ENCODE measurements at regions not wholly inside any gene's neighbourhood (a gene's known extent, or its start where the extent isn't known, plus 50 kb on each side); places are given as distances from the start of the nearest gene placed in this dataset.
A peak's percentile ranks its signal among the peaks of the same experiment; 100 is the strongest.
"Not testable (repeated sequence)": the region's sequence is repeated elsewhere in the genome, so short reads cannot be mapped to it uniquely, and the experiment has no call there.

DNA sequence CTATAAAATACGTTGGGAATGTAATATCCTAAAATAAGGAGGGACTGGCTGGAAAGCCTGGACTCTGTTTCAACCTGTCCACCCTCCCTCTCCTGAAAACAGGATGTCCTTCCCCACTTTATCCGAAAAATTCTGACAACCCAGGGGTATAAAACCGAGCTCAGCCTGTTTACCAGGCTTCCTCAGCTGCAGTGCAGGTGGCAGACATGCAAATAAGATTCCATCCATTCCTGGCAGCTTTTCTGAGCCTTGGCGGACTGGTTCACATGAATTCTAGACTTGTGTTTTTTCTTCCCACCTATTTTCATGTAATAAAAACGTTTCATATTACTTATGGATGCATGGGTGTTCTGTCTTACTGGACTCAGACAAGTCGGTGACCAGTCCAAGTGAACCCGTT lies 479.3 kb downstream of the KCNJ18 start:
- Mint-ChIP-seq H3K36me3 (ENCODE audit: low read depth) (no peaks in the 10 kb centered on the region), H3K27ac (no peak overlapping the region), H3K27me3 (no peaks in the 10 kb centered on the region), H3K4me3 (no peak overlapping the region), H3K9me3 (peaks cover 18% of the 10 kb centered on the region), H3K4me1 (no peaks in the 10 kb centered on the region)
- intact Hi-C loops (cut with micrococcal nuclease), result no loop called here
- no peak for DNase-seq

GRCh38 chr17:22193113-22193512 lies 500.8 kb downstream of the KCNJ18 start:
- peaks cover 17% of the 10 kb centered on the region for H3K9me3 Mint-ChIP-seq
- H3K36me3 Mint-ChIP-seq (ENCODE audit: low read depth), result no peaks in the 10 kb centered on the region
- no peak overlapping the region for H3K27ac Mint-ChIP-seq
- intact Hi-C loops (cut with micrococcal nuclease), result no loop called here
- H3K4me3 Mint-ChIP-seq, result no peak overlapping the region
- H3K27me3 Mint-ChIP-seq, result no peaks in the 10 kb centered on the region
- no peak for DNase-seq
- H3K4me1 Mint-ChIP-seq, result no peaks in the 10 kb centered on the region

- DNase-seq, result peak; percentile 8
- H3K4me1 Mint-ChIP-seq; H3K27ac Mint-ChIP-seq; H3K4me3 Mint-ChIP-seq; intact Hi-C loops (cut with micrococcal nuclease); H3K36me3 Mint-ChIP-seq (ENCODE audit: low read depth); H3K27me3 Mint-ChIP-seq: not testable (repeated sequence)
- H3K9me3 Mint-ChIP-seq, result peaks cover 23% of the 10 kb centered on the region
These were observed 507.9 kb downstream of the KCNJ18 start for GRCh38 chr17:22200187-22200586.

DNA sequence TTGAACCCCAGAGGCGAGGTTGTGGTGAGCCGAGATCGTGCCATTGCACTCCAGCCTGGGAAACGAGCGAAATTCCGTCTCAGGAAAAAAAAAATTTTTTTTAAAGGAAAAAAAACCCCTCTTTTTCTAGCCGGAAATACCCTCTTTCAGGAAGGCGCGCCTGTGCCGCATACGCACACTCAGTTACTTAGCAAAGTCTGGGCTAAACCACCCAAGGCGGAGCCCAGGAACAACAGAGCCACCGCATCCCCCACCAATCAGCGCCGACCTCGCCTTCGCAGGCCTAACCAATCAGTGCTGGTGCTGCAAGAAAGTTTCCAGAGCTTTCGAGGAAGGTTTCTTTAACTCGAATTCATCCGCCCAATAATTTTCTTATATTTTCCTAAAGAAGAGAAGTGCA lies 510.4 kb downstream of the KCNJ18 start:
- Mint-ChIP-seq H3K4me3 (no peak overlapping the region), H3K9me3 (peaks cover 22% of the 10 kb centered on the region), H3K27me3 (no peaks in the 10 kb centered on the region), H3K4me1 (no peaks in the 10 kb centered on the region), H3K36me3 (ENCODE audit: low read depth) (no peaks in the 10 kb centered on the region), H3K27ac (no peak overlapping the region)
- no peak for DNase-seq
- intact Hi-C loops (cut with micrococcal nuclease), result no loop called here

DNA sequence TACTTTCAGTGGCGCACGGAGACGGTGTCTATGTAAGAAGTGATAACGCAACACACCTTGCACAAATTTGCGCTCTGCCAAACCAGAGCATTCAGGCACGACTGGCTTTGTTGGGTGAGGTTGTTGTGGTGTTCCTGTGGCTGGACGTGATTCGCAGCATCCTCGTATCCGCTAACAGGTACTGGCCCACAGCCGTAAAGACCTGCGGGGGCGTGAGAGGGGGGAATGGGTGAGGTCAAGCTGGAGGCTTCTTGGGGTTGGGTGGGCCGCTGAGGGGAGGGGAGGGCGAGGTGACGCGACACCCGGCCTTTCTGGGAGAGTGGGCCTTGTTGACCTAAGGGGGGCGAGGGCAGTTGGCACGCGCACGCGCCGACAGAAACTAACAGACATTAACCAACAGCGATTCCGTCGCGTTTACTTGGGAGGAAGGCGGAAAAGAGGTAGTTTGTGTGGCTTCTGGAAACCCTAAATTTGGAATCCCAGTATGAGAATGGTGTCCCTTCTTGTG lies 510.9 kb downstream of the KCNJ18 start:
- no peaks in the 10 kb centered on the region for H3K36me3 Mint-ChIP-seq (ENCODE audit: low read depth)
- peak; percentile 25 for DNase-seq
- no peaks in the 10 kb centered on the region for H3K4me1 Mint-ChIP-seq
- H3K27ac Mint-ChIP-seq, result no peak overlapping the region
- H3K27me3 Mint-ChIP-seq, result no peaks in the 10 kb centered on the region
- H3K4me3 Mint-ChIP-seq, result no peak overlapping the region
- H3K9me3 Mint-ChIP-seq, result peaks cover 22% of the 10 kb centered on the region
- intact Hi-C loops (cut with micrococcal nuclease), result no loop called here

- peaks cover 22% of the 10 kb centered on the region for H3K9me3 Mint-ChIP-seq
- H3K27me3 Mint-ChIP-seq; intact Hi-C loops (cut with micrococcal nuclease); H3K4me3 Mint-ChIP-seq; H3K4me1 Mint-ChIP-seq; H3K36me3 Mint-ChIP-seq (ENCODE audit: low read depth); H3K27ac Mint-ChIP-seq: not testable (repeated sequence)
- DNase-seq, result peak; percentile 11
These were observed 511.8 kb downstream of the KCNJ18 start for GRCh38 chr17:22204076-22204475.

- H3K27ac Mint-ChIP-seq; H3K9me3 Mint-ChIP-seq; DNase-seq; H3K4me3 Mint-ChIP-seq; H3K36me3 Mint-ChIP-seq (ENCODE audit: low read depth); intact Hi-C loops (cut with micrococcal nuclease); H3K4me1 Mint-ChIP-seq; H3K27me3 Mint-ChIP-seq: not testable (repeated sequence)
These were observed 517.9 kb downstream of the KCNJ18 start for GRCh38 chr17:22210212-22210611.

DNA sequence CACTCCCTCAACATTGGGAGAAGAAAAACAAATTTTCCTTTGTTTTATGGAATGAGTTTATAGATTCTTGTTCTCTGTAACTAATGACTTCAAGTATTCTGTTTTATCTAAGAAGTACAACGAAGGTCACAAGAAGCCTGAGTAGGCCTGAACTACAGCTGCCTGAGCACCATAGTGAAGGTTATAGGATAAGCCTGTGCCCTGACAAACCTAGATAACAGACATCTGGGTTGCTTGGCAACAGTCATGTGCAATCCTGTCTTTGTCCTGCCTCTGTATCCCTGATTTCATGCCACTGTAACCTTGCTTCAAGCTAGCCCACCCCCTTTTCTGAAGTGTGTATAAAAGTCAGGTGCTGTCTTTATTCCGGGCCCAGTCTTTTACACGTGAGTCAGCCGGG lies 520.8 kb downstream of the KCNJ18 start:
- intact Hi-C loops (cut with micrococcal nuclease); H3K36me3 Mint-ChIP-seq (ENCODE audit: low read depth); H3K4me3 Mint-ChIP-seq; H3K9me3 Mint-ChIP-seq; H3K27ac Mint-ChIP-seq; H3K4me1 Mint-ChIP-seq; DNase-seq; H3K27me3 Mint-ChIP-seq: not testable (repeated sequence)

DNA sequence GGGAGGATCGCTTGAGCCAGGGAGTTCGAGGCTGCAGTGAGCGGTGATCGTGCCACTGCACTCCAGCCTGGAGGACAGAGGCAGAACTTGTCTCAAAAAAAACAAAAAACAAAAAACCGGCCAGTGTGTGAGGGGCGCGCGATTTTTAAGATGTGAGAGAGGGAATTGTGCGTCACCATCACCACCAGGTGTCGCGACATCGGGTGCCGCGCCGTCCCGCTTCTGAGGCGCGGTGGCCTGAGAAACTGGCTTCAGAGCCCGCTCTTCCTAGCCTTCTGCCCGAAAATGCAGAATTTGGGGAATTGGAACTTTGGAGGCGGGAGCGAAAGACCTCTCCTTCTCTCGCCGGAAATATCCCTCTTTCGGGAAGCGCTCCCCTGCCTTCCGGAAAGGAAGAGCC lies 524.8 kb downstream of the KCNJ18 start:
- intact Hi-C loops (cut with micrococcal nuclease), result no loop called here
- no peak for DNase-seq
- Mint-ChIP-seq H3K27me3 (no peaks in the 10 kb centered on the region), H3K4me3 (no peak overlapping the region), H3K4me1 (no peaks in the 10 kb centered on the region), H3K36me3 (ENCODE audit: low read depth) (no peaks in the 10 kb centered on the region), H3K9me3 (no peaks in the 10 kb centered on the region), H3K27ac (no peak overlapping the region)

DNA sequence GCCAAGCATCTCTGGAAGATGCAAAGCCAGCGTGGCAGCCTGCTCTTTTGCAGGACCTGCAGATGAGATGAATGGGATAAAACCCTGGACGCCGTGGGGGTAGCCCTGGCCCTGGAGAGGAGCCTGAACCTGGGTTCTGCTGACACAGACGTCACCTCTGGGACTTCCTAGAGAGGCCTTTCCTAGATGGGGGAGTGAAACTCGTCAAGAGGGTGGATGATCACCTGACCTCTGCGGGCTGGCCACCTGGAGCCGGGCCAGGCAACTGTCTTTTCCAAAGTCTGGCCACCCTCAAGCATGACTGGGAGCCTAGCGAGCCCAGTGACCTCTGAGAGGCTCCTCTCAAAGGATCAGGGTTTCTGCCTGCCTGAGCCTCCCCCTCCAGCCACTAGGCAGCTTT lies 529.0 kb downstream of the KCNJ18 start:
- Mint-ChIP-seq H3K27me3 (no peaks in the 10 kb centered on the region), H3K27ac (no peak overlapping the region), H3K4me3 (no peak overlapping the region), H3K36me3 (ENCODE audit: low read depth) (no peaks in the 10 kb centered on the region), H3K9me3 (no peaks in the 10 kb centered on the region), H3K4me1 (no peaks in the 10 kb centered on the region)
- DNase-seq, result no peak
- intact Hi-C loops (cut with micrococcal nuclease), result no loop called here

DNA sequence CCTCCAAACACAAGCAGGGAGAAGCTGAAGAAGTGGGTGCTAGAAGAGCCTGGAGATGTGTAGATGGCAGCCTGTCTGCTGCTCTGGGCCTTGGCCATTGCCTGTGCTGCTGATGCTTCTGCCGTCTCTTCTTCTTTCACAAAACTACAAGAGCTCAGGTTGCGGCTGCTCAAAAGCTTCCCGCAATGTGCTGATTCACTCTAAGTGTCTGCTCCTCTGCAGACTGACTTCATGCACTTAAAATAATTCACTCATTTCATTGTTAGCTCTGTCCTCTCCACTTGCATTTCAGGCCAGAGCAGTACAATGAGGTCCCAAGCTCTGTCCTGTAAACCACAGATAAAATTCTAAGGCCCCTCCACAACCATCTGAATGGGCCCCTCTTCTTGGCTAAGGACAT lies 534.2 kb downstream of the KCNJ18 start:
- H3K9me3 Mint-ChIP-seq; H3K27ac Mint-ChIP-seq; DNase-seq; H3K27me3 Mint-ChIP-seq; H3K4me1 Mint-ChIP-seq; H3K4me3 Mint-ChIP-seq; H3K36me3 Mint-ChIP-seq (ENCODE audit: low read depth); intact Hi-C loops (cut with micrococcal nuclease): not testable (repeated sequence)

- H3K4me1 Mint-ChIP-seq; H3K36me3 Mint-ChIP-seq (ENCODE audit: low read depth); H3K27me3 Mint-ChIP-seq; H3K4me3 Mint-ChIP-seq; DNase-seq; intact Hi-C loops (cut with micrococcal nuclease); H3K9me3 Mint-ChIP-seq; H3K27ac Mint-ChIP-seq: not testable (repeated sequence)
These were observed 534.6 kb downstream of the KCNJ18 start for GRCh38 chr17:22226932-22227331.

DNA sequence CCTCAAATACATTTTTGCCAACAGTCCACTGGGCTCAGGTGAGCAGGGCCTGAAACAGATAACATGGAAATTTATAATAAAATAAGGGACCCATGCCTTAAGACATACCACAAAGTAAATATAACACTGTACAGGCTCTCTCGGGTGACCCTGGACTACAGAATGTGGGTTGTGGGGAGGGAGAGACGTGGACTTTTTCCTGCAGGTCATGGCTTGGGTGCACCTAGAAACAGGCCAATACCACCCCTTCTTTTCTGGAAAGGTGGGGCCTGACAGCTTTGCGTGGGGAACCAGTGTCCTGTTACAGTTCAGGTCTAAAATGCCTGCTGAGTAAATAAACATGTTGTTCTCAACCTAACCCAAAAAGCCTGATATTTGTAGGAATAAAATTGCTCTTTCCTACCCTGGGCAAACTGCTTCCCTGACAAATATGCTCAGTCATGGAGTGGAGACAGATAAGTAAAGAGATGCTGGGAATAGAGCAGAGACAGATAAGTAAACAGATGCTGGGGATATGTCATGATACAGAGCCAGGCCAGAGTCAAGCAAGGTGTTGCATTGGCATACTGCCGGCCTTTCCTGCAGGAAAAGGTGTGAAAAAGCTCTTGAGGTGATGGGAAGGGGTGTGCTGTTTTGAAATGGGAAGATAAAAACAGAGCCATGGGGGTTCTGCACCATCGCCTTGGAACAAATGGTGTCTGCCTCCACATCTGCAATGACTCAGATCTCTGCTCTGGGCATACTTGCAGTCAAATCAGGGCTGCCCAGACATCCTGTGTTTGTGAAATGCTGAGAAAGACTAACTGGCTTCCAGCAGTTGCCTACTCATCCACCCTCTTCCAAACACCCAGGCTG lies 535.6 kb downstream of the KCNJ18 start:
- H3K4me1 Mint-ChIP-seq; DNase-seq; H3K27me3 Mint-ChIP-seq; intact Hi-C loops (cut with micrococcal nuclease); H3K36me3 Mint-ChIP-seq (ENCODE audit: low read depth); H3K27ac Mint-ChIP-seq; H3K4me3 Mint-ChIP-seq: not testable (repeated sequence)
- H3K9me3 Mint-ChIP-seq, result peaks cover 13% of the 10 kb centered on the region

- H3K9me3 Mint-ChIP-seq, result peaks cover 16% of the 10 kb centered on the region
- H3K27me3 Mint-ChIP-seq; H3K27ac Mint-ChIP-seq; DNase-seq; H3K4me3 Mint-ChIP-seq; intact Hi-C loops (cut with micrococcal nuclease); H3K36me3 Mint-ChIP-seq (ENCODE audit: low read depth); H3K4me1 Mint-ChIP-seq: not testable (repeated sequence)
These were observed 537.5 kb downstream of the KCNJ18 start for GRCh38 chr17:22229821-22230220.

- Mint-ChIP-seq H3K4me1 (no peaks in the 10 kb centered on the region), H3K36me3 (ENCODE audit: low read depth) (no peaks in the 10 kb centered on the region), H3K27me3 (no peaks in the 10 kb centered on the region), H3K4me3 (no peak overlapping the region), H3K27ac (no peak overlapping the region), H3K9me3 (peaks cover 15% of the 10 kb centered on the region)
- intact Hi-C loops (cut with micrococcal nuclease), result no loop called here
- no peak for DNase-seq
These were observed 541.1 kb downstream of the KCNJ18 start for GRCh38 chr17:22233382-22233781.

Measured in activated CD4-positive, alpha-beta T cell treated with anti-CD3 and anti-CD28 coated beads, Interleukin-2, amount 10 ng/mL, durations not matched to agents 24 days and 14 days (primary cell).